Ammon's horn (tissue), 1 donor: ENCODE measurements at regions not wholly inside any gene's neighbourhood (a gene's known extent, or its start where the extent isn't known, plus 50 kb on each side); places are given as distances from the start of the nearest gene placed in this dataset.
"Not testable (repeated sequence)": the region's sequence is repeated elsewhere in the genome, so short reads cannot be mapped to it uniquely, and the experiment has no call there.

Experiments
- DNase-seq: peaks from one replicate; pipeline ENCODE4 v3.0.0-alpha.2; 2016; ENCODE audit warnings: low spot score

GRCh38 chr4:186481998-186482790, 73.2 kb downstream of the MTNR1A start:
- no peak for DNase-seq

- DNase-seq, result no peak
Observed at GRCh38 chr4:186475202-186475601, 80.2 kb downstream of the MTNR1A start.

- no peak for DNase-seq
Observed at GRCh38 chr4:186473933-186474332, 81.4 kb downstream of the MTNR1A start.

GRCh38 chr4:186472948-186473347, 82.4 kb downstream of the MTNR1A start:
- peak; percentile 39 for DNase-seq

GRCh38 chr4:186471441-186471840, 83.9 kb downstream of the MTNR1A start:
- no peak for DNase-seq

- no peak for DNase-seq
Observed at GRCh38 chr4:186458050-186458449, 97.3 kb downstream of the MTNR1A start.

- DNase-seq, result no peak
Observed at GRCh38 chr4:186451982-186452381, 103.4 kb downstream of the MTNR1A start.

- no peak for DNase-seq
Observed at GRCh38 chr4:186449954-186450353, 105.4 kb downstream of the MTNR1A start.

GRCh38 chr4:186445040-186445439, 110.3 kb downstream of the MTNR1A start:
- no peak for DNase-seq

GRCh38 chr4:186441502-186441901, 113.9 kb downstream of the MTNR1A start:
- DNase-seq, result no peak

GRCh38 chr4:186428481-186428880, 126.9 kb downstream of the MTNR1A start:
- no peak for DNase-seq

GRCh38 chr4:186424745-186425144, 130.6 kb downstream of the MTNR1A start:
- no peak for DNase-seq

- no peak for DNase-seq
Observed at GRCh38 chr4:186422296-186422695, 133.1 kb downstream of the MTNR1A start.

- DNase-seq, result no peak
Observed at GRCh38 chr4:186416451-186417060, 138.8 kb downstream of the MTNR1A start.

GRCh38 chr4:186414390-186414789, 141.0 kb downstream of the MTNR1A start:
- no peak for DNase-seq

- DNase-seq, result no peak
Observed at GRCh38 chr4:186405957-186406356, 140.0 kb downstream of the F11 start.

GRCh38 chr4:186404562-186405134, 138.7 kb downstream of the F11 start:
- DNase-seq, result no peak

GRCh38 chr4:186400676-186401075, 134.7 kb downstream of the F11 start:
- DNase-seq, result no peak

GRCh38 chr4:186392017-186392416, 126.0 kb downstream of the F11 start:
- DNase-seq, result no peak

- DNase-seq, result not testable (repeated sequence)
Observed at GRCh38 chr4:186384328-186384727, 118.3 kb downstream of the F11 start.

- DNase-seq, result no peak
Observed at GRCh38 chr4:186368281-186368680, 102.3 kb downstream of the F11 start.

- DNase-seq, result no peak
Observed at GRCh38 chr4:186366326-186366725, 100.3 kb downstream of the F11 start.

- DNase-seq, result not testable (repeated sequence)
Observed at GRCh38 chr4:186363038-186363437, 97.0 kb downstream of the F11 start.
